HCT116 (cell line): ENCODE measurements at regions not wholly inside any gene's neighbourhood (a gene's known extent, or its start where the extent isn't known, plus 50 kb on each side); places are given as distances from the start of the nearest gene placed in this dataset.

Source experiments
- ATAC-seq: fragments of 200-7000 bp; cut with Tn5 transposase; 2 replicates; pipeline ENCODE4 v1.9.1; 2020; ENCODE audit warnings: mild to moderate bottlenecking, moderate library complexity
- BruUV-seq: library from RNA; stranded (reverse); fragments of 400-500 nt; replicated peaks from 2 replicates; lab custom pipeline; 2021; lab: Mats Ljungman, UMichigan
- CTCF ChIA-PET: fragments of 300-600 bp; sonication (Branson Sonifier 250); formaldehyde crosslinking; loops from one replicate; lab custom pipeline; 2021; ENCODE audit warnings: antibody characterized with exemption; lab: Charles Lee
- POLR2A ChIA-PET: fragments of 300-600, 350-600 bp; sonication (Branson Sonifier 250); formaldehyde crosslinking; loops from one replicate; lab custom pipeline; 2021; ENCODE audit warnings: antibody characterized with exemption; lab: Charles Lee
- RAD21 ChIA-PET, 2 experiments: fragments of 300-600 bp; sonication (Branson Sonifier 250); formaldehyde crosslinking; loops; one replicate each; lab custom pipeline; 2023; ENCODE audit warnings: low total read pairs in 2 of 2; ENCODE audit not compliant: uncharacterized antibody in 2 of 2, unreplicated experiment in 2 of 2, low non-redundant PET in 1 of 2; lab: Charles Lee
- DNase-seq: peaks from one replicate; pipeline ENCODE4 v3.0.0-alpha.2; 2010; ENCODE audit warnings: low read depth, low spot score
- H2AFZ ChIP-seq: fragments of 200-600 bp; shearing (Covaris generic), sonication (generic); 2 replicates; pipeline ENCODE4 v1.6.1; 2017; ENCODE audit warnings: low read depth, mixed run types, mixed read lengths, antibody characterized with exemption, low read length; ENCODE audit not compliant: poor library complexity, severe bottlenecking
- H3K27ac ChIP-seq: 2 replicates; pipeline ENCODE4 v1.5.1; 2012; ENCODE audit warnings: low read depth, low read length
- H3K27me3 ChIP-seq: fragments of 200-600 bp; sonication (generic); 2 replicates; pipeline ENCODE4 v1.6.1; 2016; ENCODE audit warnings: mixed run types, low read length, mixed read lengths; ENCODE audit not compliant: insufficient read depth
- H3K36me3 ChIP-seq, 2 experiments: fragments of 200-500 bp in 1 of 2; fragments of 200-600 bp in 1 of 2; sonication (Bioruptor generic) in 1 of 2; sonication (generic) in 1 of 2; 2 replicates each; pipeline versions ENCODE4 v1.5.1 to v1.6.1; 2014 to 2016; ENCODE audit warnings: low read length in 2 of 2, inconsistent platforms in 1 of 2, mixed read lengths in 1 of 2, mixed run types in 1 of 2; ENCODE audit not compliant: insufficient read depth in 2 of 2, control insufficient read depth in 1 of 2
- H3K4me1 ChIP-seq, 2 experiments: fragments of 200-600 bp in 1 of 2; sonication (generic) in 1 of 2; 2 replicates each; pipeline versions ENCODE4 v1.5.1 to v1.6.1; 2012 to 2017; ENCODE audit warnings: low read length in 2 of 2, inconsistent platforms in 1 of 2, mild to moderate bottlenecking in 1 of 2, mixed read lengths in 1 of 2, mixed run types in 1 of 2, moderate library complexity in 1 of 2; ENCODE audit not compliant: insufficient read depth in 2 of 2, control insufficient read depth in 1 of 2
- H3K4me2 ChIP-seq: fragments of 200-600 bp; sonication (generic); 2 replicates; pipeline ENCODE4 v1.6.1; 2017; ENCODE audit warnings: mixed run types, low read length, mixed read lengths
- H3K4me3 ChIP-seq, 2 experiments: fragments of 200-600 bp in 1 of 2; sonication (generic) in 1 of 2; replicated peaks in 1 of 2; 2 replicates each; pipeline ENCODE4 v1.5.1; 2011 to 2016; ENCODE audit warnings: low read length in 2 of 2, control low read depth in 1 of 2, low read depth in 1 of 2, mild to moderate bottlenecking in 1 of 2, mixed read lengths in 1 of 2, mixed run types in 1 of 2
- H3K79me2 ChIP-seq: fragments of 200-600 bp; sonication (generic); 2 replicates; pipeline ENCODE4 v1.6.1; 2017; ENCODE audit warnings: mild to moderate bottlenecking, mixed run types, low read length, moderate library complexity, mixed read lengths; ENCODE audit not compliant: insufficient read depth
- H3K9ac ChIP-seq: fragments of 200-600 bp; sonication (generic); 2 replicates; pipeline ENCODE4 v1.6.1; 2016; ENCODE audit warnings: low read length, mixed read lengths
- H3K9me2 ChIP-seq: fragments of 200-600 bp; sonication (generic), shearing (Covaris generic); 2 replicates; pipeline ENCODE4 v1.6.1; 2017; ENCODE audit warnings: mixed run types, mild to moderate bottlenecking, moderate library complexity; ENCODE audit not compliant: insufficient read depth
- H3K9me3 ChIP-seq, 2 experiments: fragments of 200-500 bp in 1 of 2; fragments of 200-600 bp in 1 of 2; sonication (Bioruptor generic) in 1 of 2; sonication (generic) in 1 of 2; 2 replicates each; pipeline ENCODE4 v1.6.1; 2014 to 2017; ENCODE audit warnings: low read length in 2 of 2, mixed read lengths in 2 of 2, inconsistent platforms in 1 of 2, low read depth in 1 of 2, mild to moderate bottlenecking in 1 of 2, mixed run types in 1 of 2, moderate library complexity in 1 of 2; ENCODE audit not compliant: control insufficient read depth in 1 of 2, insufficient read depth in 1 of 2
- H4K20me1 ChIP-seq: fragments of 200-600 bp; sonication (generic), shearing (Covaris generic); 2 replicates; pipeline ENCODE4 v1.6.1; 2017; ENCODE audit warnings: mixed run types, mild to moderate bottlenecking, moderate library complexity; ENCODE audit not compliant: insufficient read depth
- ELF1 ChIP-seq: IDR thresholded peaks from 2 replicates; pipeline ENCODE4 v1.6.1; 2012; ENCODE audit warnings: low read depth, borderline replicate concordance
- EZH2 ChIP-seq: fragments of 200-600 bp; sonication (generic); IDR thresholded peaks from 2 replicates; pipeline ENCODE4 v1.6.1; 2017; ENCODE audit warnings: antibody characterized with exemption, mixed run types
- EZH2phosphoT487 ChIP-seq: fragments of 200-600 bp; IDR thresholded peaks from 2 replicates; pipeline ENCODE4 v1.6.1; 2018; ENCODE audit warnings: antibody characterized with exemption, borderline replicate concordance
- FOSL1 ChIP-seq: IDR thresholded peaks from 2 replicates; pipeline ENCODE4 v1.6.1; 2012; ENCODE audit warnings: low read depth
- JUND ChIP-seq: IDR thresholded peaks from 2 replicates; pipeline ENCODE4 v1.6.1; 2012
- MAX ChIP-seq: IDR thresholded peaks from 2 replicates; pipeline ENCODE4 v1.6.1; 2012
- POLR2A ChIP-seq: IDR thresholded peaks from 2 replicates; pipeline ENCODE4 v1.7.0; 2011; ENCODE audit warnings: borderline replicate concordance; ENCODE audit not compliant: insufficient read depth, insufficient read length; ENCODE audit errors: extremely low read depth
- SIN3A ChIP-seq: IDR thresholded peaks from 2 replicates; pipeline ENCODE4 v1.6.1; 2012; ENCODE audit warnings: low read depth
- SP1 ChIP-seq: IDR thresholded peaks from 2 replicates; pipeline ENCODE4 v1.6.1; 2012; ENCODE audit warnings: low read depth
- SRF ChIP-seq: IDR thresholded peaks from 2 replicates; pipeline ENCODE4 v1.6.1; 2012; ENCODE audit warnings: low read depth
- TCF7L2 ChIP-seq: IDR thresholded peaks from 2 replicates; pipeline ENCODE4 v1.7.0; 2011; ENCODE audit warnings: borderline replicate concordance, inconsistent platforms; ENCODE audit not compliant: insufficient read depth, insufficient read length; ENCODE audit errors: extremely low read depth
- ZFX ChIP-seq: fragments of 450-650 bp; IDR thresholded peaks from 2 replicates; pipeline ENCODE4 v1.6.1; 2017
- intact Hi-C: fragments of 100-400 bp; cut with micrococcal nuclease; formaldehyde crosslinking; loops from 2 replicates; pipeline ENCODE4 v1.10.0; 2022

GRCh38 chr9:655875-656274 lies 185.6 kb upstream of the DMRT1 start:
- no peak overlapping the region for H3K4me3 ChIP-seq
- no peak for TF ChIP-seq POLR2A
- TF ChIP-seq SRF, result no peak
- TF ChIP-seq TCF7L2, result no peak
- no peak for TF ChIP-seq JUND
- TF ChIP-seq ELF1, result no peak
- no peak for TF ChIP-seq SP1
- no peak for TF ChIP-seq EZH2
- no peak for TF ChIP-seq MAX
- TF ChIP-seq, all 23 proteins: peak for 0
- POLR2A ChIA-PET, result no interaction called here
- Histone ChIP-seq H3K79me2 (no peaks in the 10 kb centered on the region), H3K27ac (no peak overlapping the region), H3K9me2 (no peaks in the 10 kb centered on the region), H3K27me3 (no peaks in the 10 kb centered on the region), H3K9me3 (no peaks in the 10 kb centered on the region), H4K20me1 (no peaks in the 10 kb centered on the region), H3K9ac (no peak overlapping the region), H3K4me2 (no peak overlapping the region), H2AFZ (no peak overlapping the region), H3K4me1 (no peaks in the 10 kb centered on the region), H3K36me3 (no peaks in the 10 kb centered on the region)
- RAD21 ChIA-PET, result no interaction called here
- CTCF ChIA-PET, result no interaction called here
- BruUV-seq, result no TSS peak
- no peak for ATAC-seq
- no peak for DNase-seq
- intact Hi-C loops, result no loop called here

GRCh38 chr9:656926-657568 lies 184.4 kb upstream of the DMRT1 start:
- H3K4me1 ChIP-seq, result no peaks in the 10 kb centered on the region
- H3K27ac ChIP-seq, result no peak overlapping the region
- RAD21 ChIA-PET, result no interaction called here
- no peaks in the 10 kb centered on the region for H3K9me2 ChIP-seq
- intact Hi-C loops, result no loop called here
- no peaks in the 10 kb centered on the region for H4K20me1 ChIP-seq
- H3K4me2 ChIP-seq, result no peak overlapping the region
- no peaks in the 10 kb centered on the region for H3K79me2 ChIP-seq
- TF ChIP-seq FOSL1 (no peak), SIN3A (no peak), ZFX (no peak), SRF (no peak), EZH2phosphoT487 (no peak), POLR2A (no peak)
- H3K9me3 ChIP-seq, result no peaks in the 10 kb centered on the region
- no peaks in the 10 kb centered on the region for H3K36me3 ChIP-seq
- ATAC-seq (no peak), DNase-seq (no peak)
- H3K4me3 ChIP-seq, result no peak overlapping the region
- no peak overlapping the region for H2AFZ ChIP-seq
- H3K27me3 ChIP-seq, result no peaks in the 10 kb centered on the region
- BruUV-seq, result no TSS peak
- CTCF ChIA-PET, result no interaction called here
- POLR2A ChIA-PET, result no interaction called here
- no peak overlapping the region for H3K9ac ChIP-seq
